ENCODE measurements at regions not wholly inside any gene's neighbourhood (a gene's known extent, or its start where the extent isn't known, plus 50 kb on each side); places are given as distances from the start of the nearest gene placed in this dataset.
A peak's percentile ranks its signal among the peaks of the same experiment; 100 is the strongest.

GRCh38 chrX:124208660-124209059 lies 123.8 kb upstream of the TEX13D start:
- peak overlapping the region; percentile 62; the same call in 1 of the 2 replicates for H2AFZ ChIP-seq (ENCODE audit: low read depth, low read length)
- H3K4me1 ChIP-seq (ENCODE audit: low read length) = peaks cover 15% of the 10 kb centered on the region
- no peaks in the 10 kb centered on the region for H3K27me3 ChIP-seq (ENCODE audit: low read depth, low read length)
- H3K36me3 ChIP-seq (replicated peaks; ENCODE audit: low read depth, low read length) = no peaks in the 10 kb centered on the region
- H3K9ac ChIP-seq (ENCODE audit: low read length) = no peak overlapping the region
- no peak for TF ChIP-seq EZH2phosphoT487 (IDR thresholded peaks at IDR 0.05; ENCODE audit: low read depth)
- TF ChIP-seq CTCF (IDR thresholded peaks at IDR 0.05; ENCODE audit: low read depth, low read length) = no peak
- H3K9me3 ChIP-seq (ENCODE audit: insufficient read depth, low read length) = no peaks in the 10 kb centered on the region
- peak overlapping the region; percentile 24 for H3K4me3 ChIP-seq (ENCODE audit: low read length)
- no peaks in the 10 kb centered on the region for H3K79me2 ChIP-seq (ENCODE audit: low read length)
- no peak overlapping the region for H3K27ac ChIP-seq (ENCODE audit: low read length)
- H3K4me2 ChIP-seq (ENCODE audit: low read length) = peak overlapping the region; percentile 48
- H4K20me1 ChIP-seq (ENCODE audit: insufficient read depth, low read length) = no peaks in the 10 kb centered on the region

- H3K4me1 ChIP-seq (ENCODE audit: low read length) = peaks cover 15% of the 10 kb centered on the region
- H3K9ac ChIP-seq (ENCODE audit: low read length) = no peak overlapping the region
- no peak overlapping the region for H2AFZ ChIP-seq (ENCODE audit: low read depth, low read length)
- no peaks in the 10 kb centered on the region for H4K20me1 ChIP-seq (ENCODE audit: insufficient read depth, low read length)
- H3K27me3 ChIP-seq (ENCODE audit: low read depth, low read length) = no peaks in the 10 kb centered on the region
- H3K4me3 ChIP-seq (ENCODE audit: low read length) = no peak overlapping the region
- no peaks in the 10 kb centered on the region for H3K9me3 ChIP-seq (ENCODE audit: insufficient read depth, low read length)
- no peaks in the 10 kb centered on the region for H3K36me3 ChIP-seq (replicated peaks; ENCODE audit: low read depth, low read length)
- no peak overlapping the region for H3K27ac ChIP-seq (ENCODE audit: low read length)
- no peaks in the 10 kb centered on the region for H3K79me2 ChIP-seq (ENCODE audit: low read length)
- no peak overlapping the region for H3K4me2 ChIP-seq (ENCODE audit: low read length)
- TF ChIP-seq CTCF (IDR thresholded peaks at IDR 0.05; ENCODE audit: low read depth, low read length) (no peak), EZH2phosphoT487 (IDR thresholded peaks at IDR 0.05; ENCODE audit: low read depth) (no peak)
Observed at GRCh38 chrX:124209792-124210576, 122.5 kb upstream of the TEX13D start.

- H3K4me3 ChIP-seq (ENCODE audit: low read length) = no peak overlapping the region
- no peaks in the 10 kb centered on the region for H3K36me3 ChIP-seq (replicated peaks; ENCODE audit: low read depth, low read length)
- H3K4me1 ChIP-seq (ENCODE audit: low read length) = peaks cover 23% of the 10 kb centered on the region
- peak overlapping the region; percentile 33 for H3K4me2 ChIP-seq (ENCODE audit: low read length)
- no peaks in the 10 kb centered on the region for H4K20me1 ChIP-seq (ENCODE audit: insufficient read depth, low read length)
- no peak overlapping the region for H3K27ac ChIP-seq (ENCODE audit: low read length)
- H3K79me2 ChIP-seq (ENCODE audit: low read length) = no peaks in the 10 kb centered on the region
- H3K9me3 ChIP-seq (ENCODE audit: insufficient read depth, low read length) = no peaks in the 10 kb centered on the region
- H2AFZ ChIP-seq (ENCODE audit: low read depth, low read length) = no peak overlapping the region
- H3K27me3 ChIP-seq (ENCODE audit: low read depth, low read length) = no peaks in the 10 kb centered on the region
- no peak overlapping the region for H3K9ac ChIP-seq (ENCODE audit: low read length)
- TF ChIP-seq EZH2phosphoT487 (IDR thresholded peaks at IDR 0.05; ENCODE audit: low read depth) (no peak), CTCF (IDR thresholded peaks at IDR 0.05; ENCODE audit: low read depth, low read length) (peak; percentile 63)
Observed at GRCh38 chrX:124211312-124211942, 121.0 kb upstream of the TEX13D start.

- Histone ChIP-seq H3K9me3 (ENCODE audit: insufficient read depth, low read length) (no peaks in the 10 kb centered on the region), H3K79me2 (ENCODE audit: low read length) (no peaks in the 10 kb centered on the region), H3K27me3 (ENCODE audit: low read depth, low read length) (no peaks in the 10 kb centered on the region), H2AFZ (ENCODE audit: low read depth, low read length) (no peak overlapping the region), H3K27ac (ENCODE audit: low read length) (no peak overlapping the region), H3K4me2 (ENCODE audit: low read length) (no peak overlapping the region), H3K36me3 (replicated peaks; ENCODE audit: low read depth, low read length) (no peaks in the 10 kb centered on the region), H4K20me1 (ENCODE audit: insufficient read depth, low read length) (no peaks in the 10 kb centered on the region), H3K4me1 (ENCODE audit: low read length) (peaks cover 35% of the 10 kb centered on the region), H3K4me3 (ENCODE audit: low read length) (no peak overlapping the region), H3K9ac (ENCODE audit: low read length) (no peak overlapping the region)
- TF ChIP-seq CTCF (IDR thresholded peaks at IDR 0.05; ENCODE audit: low read depth, low read length) = no peak
- TF ChIP-seq EZH2phosphoT487 (IDR thresholded peaks at IDR 0.05; ENCODE audit: low read depth) = no peak
Observed at GRCh38 chrX:124212622-124213021, 119.8 kb upstream of the TEX13D start.

Data from OCI-LY3 (cell line).